SU-DHL-6 (cell line): ENCODE measurements at regions not wholly inside any gene's neighbourhood (a gene's known extent, or its start where the extent isn't known, plus 50 kb on each side); places are given as distances from the start of the nearest gene placed in this dataset.

Experiments used
- EZH2phosphoT487 ChIP-seq: fragments of 200-600 bp; sonication (generic), shearing (Covaris generic); conservative IDR thresholded peaks from 2 replicates; pipeline ENCODE4 v1.6.1; 2018; ENCODE audit warnings: mild to moderate bottlenecking, antibody characterized with exemption, low read length, moderate library complexity, mixed read lengths
- TF ChIP-seq, protein P1 (sequence below): fragments of 200-600 bp; sonication (generic); IDR thresholded peaks from one replicate; pipeline ENCODE4 v1.5.1; 2017; ENCODE audit warnings: antibody characterized with exemption, mild to moderate bottlenecking, low read length, moderate library complexity; ENCODE audit not compliant: insufficient read depth, poor library complexity, severe bottlenecking

- TF ChIP-seq, protein P1, sequence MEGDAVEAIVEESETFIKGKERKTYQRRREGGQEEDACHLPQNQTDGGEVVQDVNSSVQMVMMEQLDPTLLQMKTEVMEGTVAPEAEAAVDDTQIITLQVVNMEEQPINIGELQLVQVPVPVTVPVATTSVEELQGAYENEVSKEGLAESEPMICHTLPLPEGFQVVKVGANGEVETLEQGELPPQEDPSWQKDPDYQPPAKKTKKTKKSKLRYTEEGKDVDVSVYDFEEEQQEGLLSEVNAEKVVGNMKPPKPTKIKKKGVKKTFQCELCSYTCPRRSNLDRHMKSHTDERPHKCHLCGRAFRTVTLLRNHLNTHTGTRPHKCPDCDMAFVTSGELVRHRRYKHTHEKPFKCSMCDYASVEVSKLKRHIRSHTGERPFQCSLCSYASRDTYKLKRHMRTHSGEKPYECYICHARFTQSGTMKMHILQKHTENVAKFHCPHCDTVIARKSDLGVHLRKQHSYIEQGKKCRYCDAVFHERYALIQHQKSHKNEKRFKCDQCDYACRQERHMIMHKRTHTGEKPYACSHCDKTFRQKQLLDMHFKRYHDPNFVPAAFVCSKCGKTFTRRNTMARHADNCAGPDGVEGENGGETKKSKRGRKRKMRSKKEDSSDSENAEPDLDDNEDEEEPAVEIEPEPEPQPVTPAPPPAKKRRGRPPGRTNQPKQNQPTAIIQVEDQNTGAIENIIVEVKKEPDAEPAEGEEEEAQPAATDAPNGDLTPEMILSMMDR: no peak
- TF ChIP-seq EZH2phosphoT487: no peak
Measured at GRCh38 chr6:76681781-76682180, 609.3 kb upstream of the IMPG1 start.
